ENCODE measurements at regions not wholly inside any gene's neighbourhood (a gene's known extent, or its start where the extent isn't known, plus 50 kb on each side); places are given as distances from the start of the nearest gene placed in this dataset.
"Not testable (repeated sequence)": the region's sequence is repeated elsewhere in the genome, so short reads cannot be mapped to it uniquely, and the experiment has no call there.

DNA sequence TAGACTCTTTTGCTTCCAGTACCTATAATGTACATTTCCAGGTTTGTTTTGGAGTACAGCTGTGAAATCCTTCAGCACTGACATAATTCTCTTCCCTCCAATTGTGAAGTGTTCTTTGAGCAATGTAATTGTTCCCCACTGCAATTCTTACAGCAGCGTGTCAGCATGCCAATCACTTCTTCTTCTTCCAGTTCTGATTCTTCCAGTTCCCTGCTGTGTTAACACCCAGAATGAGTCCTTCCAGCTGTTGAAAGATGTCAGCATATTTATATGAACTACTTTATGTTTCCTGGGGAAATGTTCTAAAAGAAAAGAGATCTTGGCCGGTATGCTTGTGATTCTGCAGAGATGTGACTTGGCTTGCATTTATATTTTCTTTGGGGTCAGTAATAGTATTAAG lies 213.9 kb downstream of the UNC5CL start:
- no peak for ATAC-seq (ENCODE audit: low FRiP score)
- TF ChIP-seq, protein P1, sequence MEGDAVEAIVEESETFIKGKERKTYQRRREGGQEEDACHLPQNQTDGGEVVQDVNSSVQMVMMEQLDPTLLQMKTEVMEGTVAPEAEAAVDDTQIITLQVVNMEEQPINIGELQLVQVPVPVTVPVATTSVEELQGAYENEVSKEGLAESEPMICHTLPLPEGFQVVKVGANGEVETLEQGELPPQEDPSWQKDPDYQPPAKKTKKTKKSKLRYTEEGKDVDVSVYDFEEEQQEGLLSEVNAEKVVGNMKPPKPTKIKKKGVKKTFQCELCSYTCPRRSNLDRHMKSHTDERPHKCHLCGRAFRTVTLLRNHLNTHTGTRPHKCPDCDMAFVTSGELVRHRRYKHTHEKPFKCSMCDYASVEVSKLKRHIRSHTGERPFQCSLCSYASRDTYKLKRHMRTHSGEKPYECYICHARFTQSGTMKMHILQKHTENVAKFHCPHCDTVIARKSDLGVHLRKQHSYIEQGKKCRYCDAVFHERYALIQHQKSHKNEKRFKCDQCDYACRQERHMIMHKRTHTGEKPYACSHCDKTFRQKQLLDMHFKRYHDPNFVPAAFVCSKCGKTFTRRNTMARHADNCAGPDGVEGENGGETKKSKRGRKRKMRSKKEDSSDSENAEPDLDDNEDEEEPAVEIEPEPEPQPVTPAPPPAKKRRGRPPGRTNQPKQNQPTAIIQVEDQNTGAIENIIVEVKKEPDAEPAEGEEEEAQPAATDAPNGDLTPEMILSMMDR (IDR thresholded peaks at IDR 0.05): no peak
- no peak for DNase-seq (ENCODE audit: low spot score)

DNA sequence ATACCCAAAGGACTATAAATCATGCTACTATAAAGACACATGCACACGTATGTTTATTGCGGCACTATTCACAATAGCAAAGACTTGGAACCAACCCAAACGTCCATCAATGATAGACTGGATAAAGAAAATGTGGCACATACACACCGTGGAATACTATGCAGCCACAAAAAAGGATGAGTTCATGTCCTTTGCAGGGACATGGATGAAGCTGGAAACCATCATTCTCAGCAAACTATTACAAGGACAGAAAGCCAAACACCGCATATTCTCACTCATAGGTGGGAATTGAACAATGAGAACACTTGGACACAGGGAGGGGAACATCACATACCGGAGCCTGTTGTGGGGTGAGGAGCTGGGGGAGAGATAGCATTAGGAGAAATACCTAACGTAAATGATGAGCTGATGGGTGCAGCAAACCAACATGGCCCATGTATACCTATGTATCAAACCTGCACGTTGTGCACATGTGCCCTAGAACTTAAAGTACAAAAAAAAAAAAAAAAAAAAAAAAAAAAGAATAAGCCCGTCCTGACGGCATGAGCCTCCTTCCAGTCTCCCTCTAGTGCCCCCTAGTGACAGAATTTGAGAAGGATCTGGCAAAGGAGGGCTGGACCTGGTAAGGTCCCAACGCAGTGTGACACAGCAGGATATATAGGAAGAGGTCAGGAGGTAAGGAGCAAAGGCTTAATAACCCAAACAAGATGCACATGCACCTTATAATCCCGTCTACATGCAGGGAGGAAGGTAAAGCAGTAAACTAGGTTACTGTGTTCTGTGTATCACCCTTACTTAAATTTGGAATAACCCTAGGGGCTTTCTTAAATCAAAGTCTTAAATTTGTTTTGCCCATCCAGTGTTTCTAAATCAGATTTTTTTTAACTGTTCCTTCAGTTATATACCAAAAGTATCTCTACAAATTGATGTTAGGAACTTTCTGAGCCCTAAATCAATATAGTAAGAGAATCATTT lies 214.8 kb downstream of the UNC5CL start:
- not testable (repeated sequence) for ATAC-seq (ENCODE audit: low FRiP score); DNase-seq (ENCODE audit: low spot score)

DNA sequence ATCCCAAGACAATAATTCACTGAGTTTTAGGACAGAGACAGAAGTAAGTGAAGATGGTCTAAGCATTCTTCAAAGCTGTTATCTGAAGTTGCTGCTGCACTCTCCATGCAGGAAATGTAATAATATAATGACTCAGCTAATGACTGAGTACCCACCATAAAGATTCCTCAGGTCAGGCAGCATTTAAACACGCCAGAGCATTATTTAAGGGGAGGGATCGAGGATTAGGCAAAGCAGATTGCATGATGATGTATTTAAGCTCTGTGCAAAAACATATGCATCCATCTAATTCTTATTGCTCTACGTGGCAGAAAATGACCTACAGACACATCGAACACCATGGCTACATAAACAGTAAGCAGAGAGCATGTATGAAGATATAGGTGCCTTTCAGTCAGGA lies 216.4 kb downstream of the UNC5CL start:
- ATAC-seq (ENCODE audit: low FRiP score) (no peak), DNase-seq (ENCODE audit: low spot score) (no peak)
- TF ChIP-seq, protein P1 (IDR thresholded peaks at IDR 0.05): no peak

- ATAC-seq (ENCODE audit: low FRiP score) (no peak), DNase-seq (ENCODE audit: low spot score) (no peak)
- TF ChIP-seq, protein P1 (IDR thresholded peaks at IDR 0.05): no peak
These were observed 219.7 kb downstream of the UNC5CL start for GRCh38 chr6:40819182-40819834.

DNA sequence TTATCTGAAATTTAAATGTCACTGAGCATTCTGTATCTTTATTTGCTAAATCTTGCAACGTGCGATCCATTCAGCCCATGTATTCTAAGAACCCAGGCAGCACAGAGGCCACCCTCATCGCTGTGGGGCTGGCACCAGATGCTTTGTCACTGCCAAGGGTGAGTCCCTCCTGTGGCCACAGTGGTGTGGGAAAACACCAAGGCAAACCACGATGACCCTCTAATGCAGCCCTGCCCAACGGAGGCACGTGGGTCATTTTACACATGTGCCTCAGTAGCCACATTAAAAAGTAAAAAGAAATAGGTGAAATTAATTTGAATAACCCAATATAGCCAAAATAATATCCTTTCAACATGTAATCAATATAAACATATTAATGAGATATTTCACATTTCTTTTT lies 221.7 kb downstream of the UNC5CL start:
- ATAC-seq (ENCODE audit: low FRiP score) (no peak), DNase-seq (ENCODE audit: low spot score) (no peak)
- TF ChIP-seq, protein P1 (IDR thresholded peaks at IDR 0.05): no peak

DNA sequence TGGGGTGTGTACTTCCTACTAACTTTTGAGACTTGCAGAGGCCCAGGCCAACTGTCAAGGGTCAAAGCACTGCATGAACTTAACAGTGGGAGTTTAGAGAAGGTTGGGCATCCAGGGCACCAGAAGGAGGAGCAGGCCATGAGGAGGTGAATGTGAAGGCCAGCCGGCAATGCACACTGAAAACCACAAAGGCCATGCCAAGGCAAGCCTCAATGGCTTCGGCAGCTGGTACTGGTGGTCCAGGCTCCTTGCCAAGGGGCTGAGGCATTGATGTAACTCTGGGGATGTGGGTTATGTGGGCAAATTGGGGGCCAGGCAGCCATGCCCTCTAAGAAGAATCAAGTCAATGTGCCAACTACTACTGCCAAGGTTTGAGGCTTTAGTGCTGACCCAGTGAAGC lies 222.4 kb downstream of the UNC5CL start:
- no peak for ATAC-seq (ENCODE audit: low FRiP score)

DNA sequence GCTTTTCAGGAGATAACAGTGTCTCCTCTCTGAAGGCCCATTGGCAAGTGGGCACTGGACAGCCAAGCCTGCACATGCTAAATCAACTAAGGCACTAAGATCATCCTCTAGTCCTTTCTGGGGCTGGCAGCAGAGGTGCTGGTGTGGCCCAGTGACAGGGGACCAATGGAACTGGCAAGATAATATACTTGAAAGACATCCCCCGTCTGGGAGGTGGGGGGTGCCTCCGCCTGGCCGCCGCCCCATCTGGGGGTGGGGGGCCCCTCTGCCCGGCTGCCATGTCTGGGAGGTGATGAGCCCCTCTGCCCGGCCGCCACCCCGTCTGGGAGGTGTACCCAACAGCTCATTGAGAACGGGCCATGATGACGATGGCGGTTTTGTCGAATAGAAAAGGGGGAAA lies 223.3 kb downstream of the UNC5CL start:
- ATAC-seq (ENCODE audit: low FRiP score) (no peak), DNase-seq (ENCODE audit: low spot score) (no peak)
- TF ChIP-seq, protein P1 (IDR thresholded peaks at IDR 0.05): no peak

More for the DNA sequence above, 222.4 kb downstream of the UNC5CL start:
- TF ChIP-seq, protein P1 (IDR thresholded peaks at IDR 0.05): no peak
- no peak for DNase-seq (ENCODE audit: low spot score)

Data from omental fat pad (tissue), 3 donors.